Fibroblast of lung (primary cell): ENCODE measurements at regions not wholly inside any gene's neighbourhood (a gene's known extent, or its start where the extent isn't known, plus 50 kb on each side); places are given as distances from the start of the nearest gene placed in this dataset.

Experiments
- EZH2 ChIP-seq: IDR thresholded peaks from 2 replicates; pipeline ENCODE4 v1.5.1; 2012; ENCODE audit warnings: low read length, control low read depth, mild to moderate bottlenecking; ENCODE audit errors: missing control alignments
- TF ChIP-seq, protein P1 (sequence below), 2 donors: IDR thresholded peaks in 1 of 2; conservative IDR thresholded peaks in 1 of 2; 1 replicate in 1 of 2; 2 replicates in 1 of 2; pipeline ENCODE4 v1.5.1; 2011 to 2012; ENCODE audit warnings: low read length in 2 of 2, control low read depth in 1 of 2, inconsistent platforms in 1 of 2, low read depth in 1 of 2, mild to moderate bottlenecking in 1 of 2

DNA sequence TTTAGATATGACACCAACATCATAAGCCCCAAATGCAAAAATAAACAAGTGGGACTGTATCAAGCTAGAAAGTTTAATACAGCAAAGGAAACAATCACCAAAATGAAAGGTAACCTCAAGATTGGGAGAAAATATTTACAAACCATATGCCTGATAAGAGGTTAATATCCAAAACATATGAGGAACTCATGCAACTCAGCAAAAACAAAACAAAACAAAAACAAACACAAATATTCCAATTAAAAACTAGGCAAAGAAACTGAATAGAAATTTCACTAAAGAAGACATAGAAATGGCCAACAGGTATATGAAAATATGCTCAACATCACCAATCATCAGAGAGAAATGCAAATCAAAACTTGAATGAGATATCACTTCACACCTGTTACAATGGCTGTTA lies 116.5 kb upstream of the ATP1B1 start:
- TF ChIP-seq, protein P1, sequence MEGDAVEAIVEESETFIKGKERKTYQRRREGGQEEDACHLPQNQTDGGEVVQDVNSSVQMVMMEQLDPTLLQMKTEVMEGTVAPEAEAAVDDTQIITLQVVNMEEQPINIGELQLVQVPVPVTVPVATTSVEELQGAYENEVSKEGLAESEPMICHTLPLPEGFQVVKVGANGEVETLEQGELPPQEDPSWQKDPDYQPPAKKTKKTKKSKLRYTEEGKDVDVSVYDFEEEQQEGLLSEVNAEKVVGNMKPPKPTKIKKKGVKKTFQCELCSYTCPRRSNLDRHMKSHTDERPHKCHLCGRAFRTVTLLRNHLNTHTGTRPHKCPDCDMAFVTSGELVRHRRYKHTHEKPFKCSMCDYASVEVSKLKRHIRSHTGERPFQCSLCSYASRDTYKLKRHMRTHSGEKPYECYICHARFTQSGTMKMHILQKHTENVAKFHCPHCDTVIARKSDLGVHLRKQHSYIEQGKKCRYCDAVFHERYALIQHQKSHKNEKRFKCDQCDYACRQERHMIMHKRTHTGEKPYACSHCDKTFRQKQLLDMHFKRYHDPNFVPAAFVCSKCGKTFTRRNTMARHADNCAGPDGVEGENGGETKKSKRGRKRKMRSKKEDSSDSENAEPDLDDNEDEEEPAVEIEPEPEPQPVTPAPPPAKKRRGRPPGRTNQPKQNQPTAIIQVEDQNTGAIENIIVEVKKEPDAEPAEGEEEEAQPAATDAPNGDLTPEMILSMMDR (conservative IDR thresholded peaks at IDR 0.05 in 1 of 2, IDR thresholded peaks at IDR 0.05 in 1 of 2; ENCODE audit: low read depth in 1 of 2, low read length in 2 of 2): no peak
- TF ChIP-seq EZH2: no peak
